A673 (cell line): ENCODE measurements at regions not wholly inside any gene's neighbourhood (a gene's known extent, or its start where the extent isn't known, plus 50 kb on each side); places are given as distances from the start of the nearest gene placed in this dataset.

Experiments used
- BruUV-seq: library from RNA; stranded (reverse); fragments of 400-500 nt; replicated peaks from 2 replicates; lab custom pipeline; 2021; lab: Mats Ljungman, UMichigan
- CTCF ChIA-PET: fragments of 300-600 bp; sonication (Branson Sonifier 250); formaldehyde crosslinking; loops from one replicate; lab custom pipeline; 2022; ENCODE audit warnings: antibody characterized with exemption; lab: Charles Lee
- POLR2A ChIA-PET: fragments of 300-600 bp; sonication (Branson Sonifier 250); formaldehyde crosslinking; loops from one replicate; lab custom pipeline; 2022; ENCODE audit warnings: antibody characterized with exemption; ENCODE audit not compliant: low non-redundant PET; lab: Charles Lee
- DNase-seq: peaks from one replicate; pipeline ENCODE4 v3.0.0-alpha.2; 2015; ENCODE audit warnings: low spot score
- H3K27ac ChIP-seq: fragments of 200-600 bp; sonication (generic); 2 replicates; pipeline ENCODE4 v1.5.1; 2016; ENCODE audit warnings: mixed run types, low read depth, mild to moderate bottlenecking, mixed read lengths, antibody characterized with exemption, low read length; ENCODE audit not compliant: poor library complexity, severe bottlenecking
- H3K27me3 ChIP-seq: fragments of 200-600 bp; sonication (generic); replicated peaks from 2 replicates; pipeline ENCODE4 v1.6.1; 2017; ENCODE audit warnings: mixed run types, low read depth, mild to moderate bottlenecking, mixed read lengths, antibody characterized with exemption, low read length; ENCODE audit not compliant: insufficient read depth, poor library complexity
- H3K36me3 ChIP-seq: fragments of 200-600 bp; sonication (generic); 2 replicates; pipeline ENCODE4 v1.6.1; 2016; ENCODE audit warnings: mixed run types, mild to moderate bottlenecking, mixed read lengths, antibody characterized with exemption, low read length; ENCODE audit not compliant: insufficient read depth, poor library complexity, severe bottlenecking
- H3K4me1 ChIP-seq: fragments of 200-600 bp; sonication (generic); 2 replicates; pipeline ENCODE4 v1.6.1; 2017; ENCODE audit warnings: mixed run types, mild to moderate bottlenecking, mixed read lengths, antibody characterized with exemption, low read length; ENCODE audit not compliant: insufficient read depth, poor library complexity, severe bottlenecking
- H3K4me3 ChIP-seq: fragments of 200-600 bp; sonication (generic); 2 replicates; pipeline ENCODE4 v1.5.1; 2016; ENCODE audit warnings: low read depth, mixed run types, mild to moderate bottlenecking, mixed read lengths, low read length; ENCODE audit not compliant: poor library complexity, severe bottlenecking
- H3K9me3 ChIP-seq: fragments of 200-600 bp; sonication (generic); 2 replicates; pipeline ENCODE4 v1.6.1; 2016; ENCODE audit warnings: mixed run types, low read depth, mild to moderate bottlenecking, mixed read lengths, antibody characterized with exemption, low read length; ENCODE audit not compliant: poor library complexity, severe bottlenecking
- EZH2 ChIP-seq: fragments of 200-600 bp; sonication (generic); IDR thresholded peaks from 2 replicates; pipeline ENCODE4 v1.6.1; 2017; ENCODE audit warnings: borderline replicate concordance, low read depth, mild to moderate bottlenecking, mixed read lengths, antibody characterized with exemption, low read length; ENCODE audit not compliant: poor library complexity, severe bottlenecking
- intact Hi-C: fragments of 100-400 bp; cut with micrococcal nuclease; formaldehyde crosslinking; loops from one replicate; pipeline ENCODE4 v1.10.0; 2022; ENCODE audit not compliant: unreplicated experiment
- TF ChIP-seq, protein P1 (sequence below): fragments of 300-800, 200-600 bp; sonication (generic); conservative IDR thresholded peaks from 2 replicates; pipeline ENCODE4 v1.5.1; 2017; ENCODE audit warnings: low read depth, mild to moderate bottlenecking, antibody characterized with exemption, low read length, moderate library complexity, mixed read lengths

DNA sequence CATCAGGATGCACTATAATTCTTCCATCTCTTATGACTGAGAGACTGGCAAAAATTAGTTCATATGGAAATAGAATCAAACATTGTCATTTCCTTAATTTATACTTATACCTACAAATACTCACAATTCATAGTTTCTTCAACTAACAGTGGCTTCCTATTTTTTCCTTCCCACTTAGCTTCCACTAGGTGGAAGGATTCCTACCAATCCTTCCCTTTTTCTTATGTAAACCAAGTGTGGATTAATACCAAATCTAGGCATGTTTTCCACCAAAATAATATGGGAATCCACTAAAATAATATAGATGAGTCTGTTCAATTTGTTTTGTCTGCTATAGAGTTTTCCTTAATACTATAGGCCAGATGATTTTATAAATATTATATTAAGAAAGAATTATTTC lies 1537.1 kb downstream of the PLA2G4A start:
- Histone ChIP-seq H3K9me3 (no peaks in the 10 kb centered on the region), H3K27me3 (no peaks in the 10 kb centered on the region), H3K27ac (no peak overlapping the region), H3K36me3 (no peaks in the 10 kb centered on the region), H3K4me3 (no peak overlapping the region), H3K4me1 (no peaks in the 10 kb centered on the region)
- no TSS peak for BruUV-seq
- CTCF ChIA-PET, result no interaction called here
- POLR2A ChIA-PET, result no interaction called here
- DNase-seq, result no peak
- intact Hi-C loops, result no loop called here
- no peak for TF ChIP-seq EZH2
- TF ChIP-seq, protein P1, sequence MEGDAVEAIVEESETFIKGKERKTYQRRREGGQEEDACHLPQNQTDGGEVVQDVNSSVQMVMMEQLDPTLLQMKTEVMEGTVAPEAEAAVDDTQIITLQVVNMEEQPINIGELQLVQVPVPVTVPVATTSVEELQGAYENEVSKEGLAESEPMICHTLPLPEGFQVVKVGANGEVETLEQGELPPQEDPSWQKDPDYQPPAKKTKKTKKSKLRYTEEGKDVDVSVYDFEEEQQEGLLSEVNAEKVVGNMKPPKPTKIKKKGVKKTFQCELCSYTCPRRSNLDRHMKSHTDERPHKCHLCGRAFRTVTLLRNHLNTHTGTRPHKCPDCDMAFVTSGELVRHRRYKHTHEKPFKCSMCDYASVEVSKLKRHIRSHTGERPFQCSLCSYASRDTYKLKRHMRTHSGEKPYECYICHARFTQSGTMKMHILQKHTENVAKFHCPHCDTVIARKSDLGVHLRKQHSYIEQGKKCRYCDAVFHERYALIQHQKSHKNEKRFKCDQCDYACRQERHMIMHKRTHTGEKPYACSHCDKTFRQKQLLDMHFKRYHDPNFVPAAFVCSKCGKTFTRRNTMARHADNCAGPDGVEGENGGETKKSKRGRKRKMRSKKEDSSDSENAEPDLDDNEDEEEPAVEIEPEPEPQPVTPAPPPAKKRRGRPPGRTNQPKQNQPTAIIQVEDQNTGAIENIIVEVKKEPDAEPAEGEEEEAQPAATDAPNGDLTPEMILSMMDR, result no peak; the same call in 1 of the 2 replicates

DNA sequence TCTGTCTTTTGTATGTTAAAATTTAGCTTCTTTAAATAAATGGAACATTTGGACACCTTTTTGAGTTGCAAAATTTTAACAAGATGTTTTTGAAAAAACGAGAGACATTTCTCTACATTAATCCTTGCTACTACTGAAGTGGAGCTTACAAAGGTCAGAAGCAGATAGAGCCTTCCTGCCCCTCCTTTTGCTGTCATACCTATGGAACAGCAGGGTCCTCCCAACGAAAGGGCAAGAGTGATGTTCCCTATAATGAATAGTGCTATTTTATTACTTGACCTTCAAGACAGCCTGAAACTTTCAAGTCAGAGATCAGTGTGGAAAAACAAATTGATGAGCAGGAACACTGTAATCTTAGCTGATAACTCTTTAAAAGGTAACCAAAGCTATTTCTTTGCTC lies 1538.9 kb downstream of the PLA2G4A start:
- ChIA-PET CTCF (no interaction called here), POLR2A (interaction anchor here (0.5 kb wide), 1 partner anchor 1289 kb away, joined by 3 read pairs; no protein-coding TSS in a partner anchor)
- intact Hi-C loops, result no loop called here
- Histone ChIP-seq H3K4me3 (no peak overlapping the region), H3K9me3 (no peaks in the 10 kb centered on the region), H3K27me3 (no peaks in the 10 kb centered on the region), H3K36me3 (no peaks in the 10 kb centered on the region), H3K27ac (no peak overlapping the region), H3K4me1 (no peaks in the 10 kb centered on the region)
- TF ChIP-seq, protein P1, result no peak
- no peak for TF ChIP-seq EZH2
- no TSS peak for BruUV-seq
- no peak for DNase-seq

DNA sequence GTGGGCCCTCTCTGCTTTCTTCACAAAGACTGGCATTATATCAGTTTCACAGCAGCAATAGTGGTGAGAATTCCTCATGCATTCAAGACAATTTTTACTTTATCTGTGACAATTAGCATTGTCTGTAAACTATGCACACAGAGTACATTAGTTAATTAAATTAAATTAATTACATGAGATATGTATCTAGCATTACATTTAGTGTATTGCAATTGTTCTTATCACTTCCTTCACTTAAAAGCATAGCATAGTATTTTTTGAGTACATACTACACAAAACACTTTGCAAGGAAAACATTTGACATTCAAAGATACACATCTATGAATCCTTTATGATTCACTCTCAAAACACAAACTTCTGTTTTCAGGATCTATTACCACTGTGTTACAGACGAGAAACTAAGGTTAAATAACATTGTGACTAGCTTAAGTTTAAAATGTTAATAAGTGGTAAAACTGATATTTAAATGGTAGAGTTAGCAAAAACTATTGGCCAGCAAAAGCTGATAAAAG lies 1542.6 kb downstream of the PLA2G4A start:
- Histone ChIP-seq H3K27me3 (no peaks in the 10 kb centered on the region), H3K4me1 (no peaks in the 10 kb centered on the region), H3K27ac (no peak overlapping the region), H3K4me3 (no peak overlapping the region), H3K9me3 (no peaks in the 10 kb centered on the region), H3K36me3 (no peaks in the 10 kb centered on the region)
- ChIA-PET POLR2A (no interaction called here), CTCF (no interaction called here)
- no TSS peak for BruUV-seq
- TF ChIP-seq, protein P1, result no peak
- TF ChIP-seq EZH2, result no peak
- intact Hi-C loops, result no loop called here
- no peak for DNase-seq
